ENCODE measurements at regions not wholly inside any gene's neighbourhood (a gene's known extent, or its start where the extent isn't known, plus 50 kb on each side); places are given as distances from the start of the nearest gene placed in this dataset.

DNA sequence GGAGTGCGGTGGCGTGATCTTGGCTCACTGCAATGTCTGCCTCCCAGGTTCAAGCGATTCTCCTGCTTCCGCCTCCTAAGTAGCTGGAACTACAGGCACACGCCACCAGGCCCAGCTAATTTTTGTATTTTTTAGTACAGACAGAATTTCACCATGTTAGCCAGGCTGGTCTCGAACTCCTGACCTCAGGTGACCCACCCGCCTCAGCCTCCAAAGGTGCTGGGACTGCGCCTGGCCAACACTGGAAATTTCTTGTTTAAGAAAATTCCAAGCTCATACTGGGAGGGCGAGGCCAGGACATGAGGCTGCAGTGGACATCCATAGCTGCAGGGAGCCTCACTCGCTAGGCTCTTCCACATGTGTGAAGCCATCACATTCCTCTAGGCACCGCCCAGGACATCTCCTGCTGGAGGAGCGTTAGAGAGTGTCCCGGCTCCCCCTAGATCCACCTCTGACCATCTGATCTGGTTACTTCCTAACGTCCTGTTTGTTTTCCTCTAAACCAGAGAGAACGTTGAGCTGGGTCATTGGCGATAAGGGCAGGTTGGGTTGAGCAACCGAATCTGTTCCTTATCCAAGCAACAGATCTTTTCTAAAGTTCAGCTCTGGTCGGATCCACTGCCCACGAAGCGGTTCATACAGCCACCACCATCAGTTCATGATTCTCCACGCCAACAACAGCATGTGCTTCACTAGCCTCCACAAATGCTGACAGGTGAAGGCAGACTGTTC lies 108.2 kb upstream of the MED13L start:
- TF ChIP-seq CEBPB (IDR thresholded peaks at IDR 0.05; ENCODE audit: low read depth, low read length) = no peak
- TF ChIP-seq, protein P1, sequence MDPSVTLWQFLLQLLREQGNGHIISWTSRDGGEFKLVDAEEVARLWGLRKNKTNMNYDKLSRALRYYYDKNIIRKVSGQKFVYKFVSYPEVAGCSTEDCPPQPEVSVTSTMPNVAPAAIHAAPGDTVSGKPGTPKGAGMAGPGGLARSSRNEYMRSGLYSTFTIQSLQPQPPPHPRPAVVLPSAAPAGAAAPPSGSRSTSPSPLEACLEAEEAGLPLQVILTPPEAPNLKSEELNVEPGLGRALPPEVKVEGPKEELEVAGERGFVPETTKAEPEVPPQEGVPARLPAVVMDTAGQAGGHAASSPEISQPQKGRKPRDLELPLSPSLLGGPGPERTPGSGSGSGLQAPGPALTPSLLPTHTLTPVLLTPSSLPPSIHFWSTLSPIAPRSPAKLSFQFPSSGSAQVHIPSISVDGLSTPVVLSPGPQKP (IDR thresholded peaks at IDR 0.05; ENCODE audit: borderline replicate concordance, low read depth, low read length) = no peak
- TF ChIP-seq, protein P2, sequence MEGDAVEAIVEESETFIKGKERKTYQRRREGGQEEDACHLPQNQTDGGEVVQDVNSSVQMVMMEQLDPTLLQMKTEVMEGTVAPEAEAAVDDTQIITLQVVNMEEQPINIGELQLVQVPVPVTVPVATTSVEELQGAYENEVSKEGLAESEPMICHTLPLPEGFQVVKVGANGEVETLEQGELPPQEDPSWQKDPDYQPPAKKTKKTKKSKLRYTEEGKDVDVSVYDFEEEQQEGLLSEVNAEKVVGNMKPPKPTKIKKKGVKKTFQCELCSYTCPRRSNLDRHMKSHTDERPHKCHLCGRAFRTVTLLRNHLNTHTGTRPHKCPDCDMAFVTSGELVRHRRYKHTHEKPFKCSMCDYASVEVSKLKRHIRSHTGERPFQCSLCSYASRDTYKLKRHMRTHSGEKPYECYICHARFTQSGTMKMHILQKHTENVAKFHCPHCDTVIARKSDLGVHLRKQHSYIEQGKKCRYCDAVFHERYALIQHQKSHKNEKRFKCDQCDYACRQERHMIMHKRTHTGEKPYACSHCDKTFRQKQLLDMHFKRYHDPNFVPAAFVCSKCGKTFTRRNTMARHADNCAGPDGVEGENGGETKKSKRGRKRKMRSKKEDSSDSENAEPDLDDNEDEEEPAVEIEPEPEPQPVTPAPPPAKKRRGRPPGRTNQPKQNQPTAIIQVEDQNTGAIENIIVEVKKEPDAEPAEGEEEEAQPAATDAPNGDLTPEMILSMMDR (conservative IDR thresholded peaks at IDR 0.05; ENCODE audit: low read depth, low read length) = no peak
- TF ChIP-seq POLR2A (IDR thresholded peaks at IDR 0.05; ENCODE audit: low read depth, low read length) = no peak
- no peak for TF ChIP-seq MXI1 (IDR thresholded peaks at IDR 0.05; ENCODE audit: borderline replicate concordance, low read depth, low read length)
- TF ChIP-seq CHD1 (IDR thresholded peaks at IDR 0.05; ENCODE audit: low read depth, low read length) = no peak
- no peak for TF ChIP-seq USF2 (IDR thresholded peaks at IDR 0.05; ENCODE audit: low read depth, low read length)
- TF ChIP-seq BHLHE40 (IDR thresholded peaks at IDR 0.05; ENCODE audit: low read depth, low read length) = no peak
- TF ChIP-seq MAFK (IDR thresholded peaks at IDR 0.05; ENCODE audit: low read depth, low read length) = no peak
- no peak for TF ChIP-seq RCOR1 (IDR thresholded peaks at IDR 0.05; ENCODE audit: insufficient replicate concordance, low read length)
- TF ChIP-seq RAD21 (IDR thresholded peaks at IDR 0.05; ENCODE audit: low read length) = no peak
- no peak for TF ChIP-seq MAZ (IDR thresholded peaks at IDR 0.05; ENCODE audit: borderline replicate concordance, low read depth, low read length)

Measured in IMR-90 (cell line).